ENCODE measurements at regions not wholly inside any gene's neighbourhood (a gene's known extent, or its start where the extent isn't known, plus 50 kb on each side); places are given as distances from the start of the nearest gene placed in this dataset.

GRCh38 chr5:110351430-110351829, 375.0 kb downstream of the TMEM232 start (continued):
- no peak for TF ChIP-seq ZNF462 (CRISPR knock-in tag; IDR thresholded peaks at IDR 0.05)

- Histone ChIP-seq H4K20me1 (replicated peaks; ENCODE audit: insufficient read depth) (no peaks in the 10 kb centered on the region), H3K4me1 (ENCODE audit: insufficient read depth) (no peaks in the 10 kb centered on the region), H3K9me2 (ENCODE audit: insufficient read depth) (peaks cover 5% of the 10 kb centered on the region; the same call in 1 of the 2 replicates), H3K79me2 (replicated peaks; ENCODE audit: insufficient read depth) (no peaks in the 10 kb centered on the region), H3K4me3 (no peak overlapping the region), H3K4me2 (no peak overlapping the region), H3F3A (replicated peaks; ENCODE audit: low read depth) (no peaks in the 10 kb centered on the region), H3K27ac (ENCODE audit: low read depth) (no peak overlapping the region), H3K36me3 (ENCODE audit: insufficient read depth) (no peaks in the 10 kb centered on the region), H2AFZ (no peak overlapping the region), H3K27me3 (ENCODE audit: insufficient read depth) (no peaks in the 10 kb centered on the region)
- ATAC-seq (no peak), DNase-seq (ENCODE audit: low spot score) (no peak)
- no peaks in the 10 kb centered on the region for H3K27me3 Mint-ChIP-seq (ENCODE audit: insufficient read depth, low read depth, poor library complexity)
- H3K4me3 Mint-ChIP-seq, result no peak overlapping the region
- H3K36me3 Mint-ChIP-seq (ENCODE audit: low read depth), result no peaks in the 10 kb centered on the region
- peaks cover 5% of the 10 kb centered on the region; the same call in 1 of the 3 replicates for H3K4me1 Mint-ChIP-seq
- peaks cover 4% of the 10 kb centered on the region; the same call in 1 of the 3 replicates for H3K9me3 Mint-ChIP-seq
- no peak overlapping the region for H3K27ac Mint-ChIP-seq
- TF ChIP-seq POLR2AphosphoS5 (IDR thresholded peaks at IDR 0.05; ENCODE audit: low read depth) (no peak), ZNF462 (CRISPR knock-in tag; IDR thresholded peaks at IDR 0.05) (no peak), EZH2 (IDR thresholded peaks at IDR 0.05; ENCODE audit: low read depth, unreplicated experiment) (no peak), STAT1 (IDR thresholded peaks at IDR 0.05; ENCODE audit: unreplicated experiment) (no peak), CTCF (conservative IDR thresholded peaks at IDR 0.05; ENCODE audit: low read depth in 2 of 2) (no peak), ETS1 (IDR thresholded peaks at IDR 0.05) (no peak), CREB1 (CRISPR knock-in tag; IDR thresholded peaks at IDR 0.05; ENCODE audit: low read depth) (no peak)
These were observed 372.2 kb downstream of the TMEM232 start for GRCh38 chr5:110354311-110354710.

Measured in GM23338 (cell line).